Glomerular endothelial cell (primary cell): ENCODE measurements at regions not wholly inside any gene's neighbourhood (a gene's known extent, or its start where the extent isn't known, plus 50 kb on each side); places are given as distances from the start of the nearest gene placed in this dataset.

Experiments
- DNase-seq: peaks from one replicate; pipeline ENCODE4 v3.0.0-alpha.2; 2011; ENCODE audit warnings: low read depth, low spot score; ENCODE audit errors: extremely low read depth

DNA sequence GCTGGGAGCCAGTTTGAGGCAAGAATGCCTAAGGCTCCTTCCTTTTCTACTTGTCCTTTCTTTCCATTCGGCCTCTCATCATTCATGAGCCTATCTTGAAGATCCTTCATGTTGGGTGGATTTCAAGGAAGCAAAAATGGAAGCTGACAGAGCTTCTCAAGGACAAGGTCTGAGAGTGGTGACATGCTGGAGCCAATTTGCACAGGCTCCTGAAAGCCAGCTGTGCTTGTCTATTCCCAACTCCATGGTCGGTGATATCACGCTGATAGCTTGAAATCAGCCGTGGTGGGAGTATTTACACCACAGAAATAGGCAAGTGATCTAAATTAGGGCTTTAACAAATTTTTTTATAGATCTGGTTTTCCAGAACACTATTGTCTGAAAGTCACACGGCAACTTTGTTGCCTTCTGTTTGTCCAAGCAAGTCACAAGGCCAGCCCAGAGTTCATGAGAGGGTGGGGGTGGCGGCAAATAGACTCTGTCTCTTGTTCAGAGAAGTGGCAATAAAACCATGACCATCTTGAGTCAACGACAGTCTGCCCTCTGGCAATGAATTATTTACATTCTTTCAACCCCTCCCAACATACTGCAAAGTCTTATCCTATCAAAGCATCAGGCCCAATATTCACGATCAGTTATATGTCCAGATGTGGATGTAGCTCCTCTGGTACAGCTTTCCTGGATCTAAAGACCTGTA lies 49.9 kb upstream of the SLC35F5 start:
- DNase-seq: no peak
